Right lobe of liver (tissue), 4 donors: ENCODE measurements at regions not wholly inside any gene's neighbourhood (a gene's known extent, or its start where the extent isn't known, plus 50 kb on each side); places are given as distances from the start of the nearest gene placed in this dataset.
"Not testable (repeated sequence)": the region's sequence is repeated elsewhere in the genome, so short reads cannot be mapped to it uniquely, and the experiment has no call there.

Experiments used
- CTCF ChIP-seq, 4 donors: fragments of 200-600 bp in 3 of 4; fragments of 450-650 bp in 1 of 4; IDR thresholded peaks; one replicate each; pipeline versions ENCODE4 v1.5.1 to v1.8.0; 2016 to 2022; ENCODE audit warnings: antibody characterized with exemption in 4 of 4, mild to moderate bottlenecking in 2 of 4
- POLR2A ChIP-seq: fragments of 450-650 bp; IDR thresholded peaks from one replicate; pipeline ENCODE4 v1.6.1; 2017; ENCODE audit warnings: antibody characterized with exemption, mild to moderate bottlenecking
- donor health status: DM: no; HTN: no; CAD: no.
- donor health status: DM: no; HTN: no; CAD: no.
- donor health status: DM: no; HTN: yes; CAD: no.

DNA sequence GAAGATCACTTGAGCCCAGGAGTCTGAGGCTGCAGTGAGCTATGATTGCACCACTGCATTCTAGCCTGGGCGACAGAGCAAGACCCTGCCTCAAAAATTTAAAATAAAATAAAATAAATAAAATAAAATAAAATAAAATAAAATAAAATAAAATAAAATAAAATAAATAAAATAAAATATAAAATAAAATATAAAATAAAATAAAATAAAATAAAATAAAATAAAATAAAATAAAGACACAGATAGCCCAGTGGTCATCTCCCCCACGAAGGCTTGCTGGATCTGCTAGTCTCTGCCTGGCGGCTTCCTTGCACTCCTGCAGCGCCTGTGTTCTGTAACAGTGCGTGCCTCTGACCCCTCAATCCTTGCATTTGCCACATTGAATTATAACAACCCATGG, 76.8 kb upstream of the PWP1 start:
- not testable (repeated sequence) for TF ChIP-seq CTCF (IDR thresholded peaks at IDR 0.05); POLR2A
